GM12892 (cell line): ENCODE measurements at regions not wholly inside any gene's neighbourhood (a gene's known extent, or its start where the extent isn't known, plus 50 kb on each side); places are given as distances from the start of the nearest gene placed in this dataset.

Experiments used
- POLR2A ChIP-seq: IDR thresholded peaks from 2 replicates; pipeline ENCODE4 v1.6.1; 2011; ENCODE audit warnings: low read depth, low read length, control low read depth
- POLR2AphosphoS5 ChIP-seq: IDR thresholded peaks from 2 replicates; pipeline ENCODE4 v1.6.1; 2011; ENCODE audit warnings: low read depth, low read length, control low read depth
- TAF1 ChIP-seq: IDR thresholded peaks from 2 replicates; pipeline ENCODE4 v1.6.1; 2011; ENCODE audit warnings: low read depth, mild to moderate bottlenecking, control low read depth, low read length, borderline replicate concordance

DNA sequence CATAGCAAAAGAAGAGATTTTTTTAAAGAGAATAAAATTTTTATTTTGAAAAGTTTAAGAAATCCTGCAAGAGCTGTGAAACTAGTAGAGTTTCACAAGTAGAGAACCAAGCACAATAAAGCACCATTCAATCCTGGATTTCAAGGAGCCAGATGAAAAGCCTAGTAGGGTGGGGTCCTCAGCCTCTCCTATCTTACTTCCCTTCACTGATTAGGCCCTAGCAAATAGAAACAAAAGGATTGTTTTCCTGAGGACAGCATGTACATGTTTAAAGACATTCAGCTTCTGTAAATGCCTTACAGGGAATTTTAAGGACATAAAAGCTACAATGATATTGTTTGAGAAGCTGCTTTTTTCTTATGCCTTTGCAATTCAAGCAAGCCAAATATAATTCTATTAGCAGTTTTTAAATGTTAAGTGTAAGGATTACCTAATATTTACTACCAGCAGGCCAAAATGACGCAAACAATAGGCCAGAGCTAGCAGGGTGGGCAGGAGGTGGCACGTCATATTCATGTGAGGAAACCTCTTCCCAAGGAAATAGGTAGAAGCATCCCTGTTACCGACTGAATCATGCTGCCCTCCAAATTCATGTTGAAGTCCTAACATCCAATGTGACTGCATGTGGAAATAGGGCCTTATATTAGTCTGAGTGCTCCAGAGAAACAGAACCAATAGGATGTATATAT lies 337.6 kb downstream of the MLLT3 start:
- no peak for TF ChIP-seq POLR2A
- no peak for TF ChIP-seq TAF1
- no peak for TF ChIP-seq POLR2AphosphoS5
